ENCODE measurements at regions not wholly inside any gene's neighbourhood (a gene's known extent, or its start where the extent isn't known, plus 50 kb on each side); places are given as distances from the start of the nearest gene placed in this dataset.

DNA sequence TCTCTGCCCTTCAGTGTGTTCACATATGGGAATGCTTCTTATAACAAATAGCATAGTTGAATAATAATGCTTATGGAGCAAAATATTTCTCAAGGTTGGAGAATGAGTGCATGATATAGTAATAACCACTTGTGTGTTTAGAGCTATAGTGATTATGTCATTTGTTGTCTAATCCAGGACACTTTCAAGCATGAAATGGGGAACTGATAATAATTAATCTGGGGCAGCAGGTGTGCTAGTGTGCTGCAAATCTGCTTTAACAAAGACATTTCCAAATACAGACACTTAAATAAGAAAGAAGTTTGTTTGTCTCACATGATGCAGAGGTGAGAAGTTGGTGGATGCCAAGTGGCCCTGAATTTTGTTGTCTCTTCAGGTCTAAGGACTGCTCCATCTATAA lies 579.3 kb upstream of the GRM7 start:
- Mint-ChIP-seq H3K27ac (no peak overlapping the region), H3K4me3 (no peak overlapping the region), H3K36me3 (no peaks in the 10 kb centered on the region), H3K9me3 (peaks cover 0 to 20% (median 6%) of the 10 kb centered on the region in 11 donors), H3K27me3 (no peaks in the 10 kb centered on the region), H3K4me1 (no peaks in the 10 kb centered on the region)
- CTCF ChIA-PET: no interaction called here
- Histone ChIP-seq H3K27me3 (ENCODE audit: control insufficient read depth in 2 of 2, insufficient read depth in 2 of 2, low read length in 2 of 2) (no peaks in the 10 kb centered on the region), H3K4me3 (ENCODE audit: low read length) (no peak overlapping the region), H3K9me3 (ENCODE audit: control insufficient read depth in 2 of 3, low read length in 3 of 3) (no peaks in the 10 kb centered on the region), H3K36me3 (ENCODE audit: control insufficient read depth in 2 of 3, insufficient read depth in 3 of 3, low read length in 3 of 3) (no peaks in the 10 kb centered on the region), H3K27ac (ENCODE audit: low read depth, low read length) (no peak overlapping the region), H3K4me1 (ENCODE audit: control insufficient read depth in 2 of 2, insufficient read depth in 2 of 2, low read length in 2 of 2) (no peaks in the 10 kb centered on the region)
- ATAC-seq (no peak), DNase-seq (no peak)
- intact Hi-C loops (cut with micrococcal nuclease): no loop called here
- POLR2A ChIA-PET: no interaction called here

DNA sequence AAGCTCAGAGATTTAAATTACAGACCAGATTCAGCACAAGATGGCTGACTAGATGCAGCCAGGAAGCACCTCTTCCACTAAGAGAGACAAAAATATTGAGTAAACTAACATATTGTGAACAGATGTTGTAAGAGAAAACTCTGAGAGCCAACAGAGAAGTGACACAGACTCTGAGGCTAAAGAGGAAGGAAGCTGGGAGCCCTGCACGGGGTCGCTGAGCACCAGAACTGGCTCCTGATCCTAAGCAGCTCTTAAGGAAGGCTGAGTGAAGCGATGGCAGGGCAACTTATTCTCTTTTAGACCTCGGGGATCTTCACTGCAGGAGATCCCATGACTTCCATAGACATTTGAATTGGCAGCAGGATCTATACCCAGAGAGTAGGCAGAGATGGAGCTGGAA lies 578.0 kb upstream of the GRM7 start:
- CTCF ChIA-PET: no interaction called here
- H3K36me3 ChIP-seq (ENCODE audit: control insufficient read depth in 2 of 3, insufficient read depth in 3 of 3, low read length in 3 of 3): no peaks in the 10 kb centered on the region
- Mint-ChIP-seq H3K4me1 (no peaks in the 10 kb centered on the region), H3K9me3 (peaks cover 0 to 25% (median 5%) of the 10 kb centered on the region in 11 donors), H3K4me3 (no peak overlapping the region), H3K27ac (no peak overlapping the region), H3K36me3 (no peaks in the 10 kb centered on the region), H3K27me3 (no peaks in the 10 kb centered on the region)
- ATAC-seq (no peak), DNase-seq (no peak)
- H3K4me3 ChIP-seq (ENCODE audit: low read length): no peak overlapping the region
- POLR2A ChIA-PET: no interaction called here
- H3K9me3 ChIP-seq (ENCODE audit: control insufficient read depth in 2 of 3, low read length in 3 of 3): no peaks in the 10 kb centered on the region
- H3K27ac ChIP-seq (ENCODE audit: low read depth, low read length): no peak overlapping the region
- no peaks in the 10 kb centered on the region for H3K4me1 ChIP-seq (ENCODE audit: control insufficient read depth in 2 of 2, insufficient read depth in 2 of 2, low read length in 2 of 2)
- intact Hi-C loops (cut with micrococcal nuclease): no loop called here
- H3K27me3 ChIP-seq (ENCODE audit: control insufficient read depth in 2 of 2, insufficient read depth in 2 of 2, low read length in 2 of 2): no peaks in the 10 kb centered on the region

DNA sequence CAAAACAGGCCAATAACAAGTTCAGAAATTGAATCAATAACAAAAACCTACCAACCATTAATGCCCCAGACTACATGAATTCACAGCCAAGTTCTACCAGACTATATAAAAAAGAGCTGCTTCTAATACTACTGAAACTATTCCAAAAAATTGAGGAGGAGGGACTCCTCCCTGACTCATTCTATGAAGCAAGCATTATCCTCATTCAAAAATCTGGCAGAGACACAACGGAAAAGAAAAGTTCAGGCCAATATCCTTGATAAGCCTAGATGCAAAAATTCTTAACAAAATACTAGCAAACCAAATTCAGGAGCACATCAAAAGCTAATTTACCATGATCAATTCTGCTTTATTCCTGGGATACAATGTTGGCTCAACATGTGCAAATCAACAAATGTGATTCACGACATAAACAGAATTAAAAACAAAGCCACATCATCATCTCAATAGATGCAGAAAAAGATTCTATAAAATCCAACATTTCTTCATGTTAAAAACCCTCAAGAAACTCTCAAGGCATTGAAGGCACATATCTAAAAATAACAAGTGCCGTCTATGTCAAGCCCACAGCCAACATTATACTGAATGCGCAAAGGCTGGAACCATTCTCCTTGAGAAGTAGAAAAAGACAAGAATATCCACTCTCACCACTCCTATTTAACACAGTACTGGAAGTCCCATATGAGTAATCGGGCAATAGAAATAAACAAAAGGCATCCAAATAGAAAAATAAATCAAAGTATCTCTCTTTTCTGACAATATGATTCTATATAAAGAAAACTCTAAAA lies 573.6 kb upstream of the GRM7 start:
- no peak overlapping the region for H3K27ac ChIP-seq (ENCODE audit: low read depth, low read length)
- ChIA-PET POLR2A (no interaction called here), CTCF (no interaction called here)
- Mint-ChIP-seq H3K27me3 (no peaks in the 10 kb centered on the region), H3K27ac (no peak overlapping the region), H3K36me3 (no peaks in the 10 kb centered on the region), H3K9me3 (peaks cover 0 to 38% (median 8%) of the 10 kb centered on the region in 11 donors), H3K4me3 (no peak overlapping the region), H3K4me1 (no peaks in the 10 kb centered on the region)
- no peaks in the 10 kb centered on the region for H3K27me3 ChIP-seq (ENCODE audit: control insufficient read depth in 2 of 2, insufficient read depth in 2 of 2, low read length in 2 of 2)
- intact Hi-C loops (cut with micrococcal nuclease): no loop called here
- ATAC-seq: no peak
- no peaks in the 10 kb centered on the region for H3K4me1 ChIP-seq (ENCODE audit: control insufficient read depth in 2 of 2, insufficient read depth in 2 of 2, low read length in 2 of 2)
- no peaks in the 10 kb centered on the region for H3K36me3 ChIP-seq (ENCODE audit: control insufficient read depth in 2 of 3, insufficient read depth in 3 of 3, low read length in 3 of 3)
- H3K9me3 ChIP-seq (ENCODE audit: control insufficient read depth in 2 of 3, low read length in 3 of 3): no peaks in the 10 kb centered on the region
- H3K4me3 ChIP-seq (ENCODE audit: low read length): no peak overlapping the region
- DNase-seq: no peak

DNA sequence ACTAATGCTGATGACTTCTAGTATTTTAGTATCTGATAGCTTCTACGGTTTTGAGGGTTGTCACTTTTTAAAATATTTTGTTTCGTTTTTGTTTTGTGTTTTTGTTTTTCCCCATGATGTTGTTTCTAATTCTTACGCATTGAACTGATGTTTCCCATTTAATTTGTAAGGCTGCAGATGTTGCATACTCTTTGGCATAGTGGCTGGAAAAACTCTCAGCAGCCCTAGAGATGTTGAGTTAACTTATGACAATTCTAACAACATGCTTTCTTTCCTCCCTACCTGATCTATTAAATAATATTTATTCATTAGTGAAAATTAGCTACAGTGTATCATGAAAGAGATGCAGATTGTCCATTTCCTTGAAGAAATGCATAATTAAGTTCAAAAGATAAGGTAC lies 559.3 kb upstream of the GRM7 start:
- ATAC-seq (no peak), DNase-seq (no peak)
- H3K27ac Mint-ChIP-seq: no peak overlapping the region
- no peaks in the 10 kb centered on the region for H3K27me3 ChIP-seq (ENCODE audit: control insufficient read depth in 2 of 2, insufficient read depth in 2 of 2, low read length in 2 of 2)
- no peaks in the 10 kb centered on the region for H3K4me1 Mint-ChIP-seq
- ChIA-PET POLR2A (no interaction called here), CTCF (no interaction called here)
- H3K36me3 ChIP-seq (ENCODE audit: control insufficient read depth in 2 of 3, insufficient read depth in 3 of 3, low read length in 3 of 3): no peaks in the 10 kb centered on the region
- H3K27ac ChIP-seq (ENCODE audit: low read depth, low read length): no peak overlapping the region
- peaks cover 0 to 38% (median 19%) of the 10 kb centered on the region in 11 donors for H3K9me3 Mint-ChIP-seq
- no peak overlapping the region for H3K4me3 Mint-ChIP-seq
- H3K4me1 ChIP-seq (ENCODE audit: control insufficient read depth in 2 of 2, insufficient read depth in 2 of 2, low read length in 2 of 2): no peaks in the 10 kb centered on the region
- intact Hi-C loops (cut with micrococcal nuclease): no loop called here
- H3K27me3 Mint-ChIP-seq: no peaks in the 10 kb centered on the region
- H3K36me3 Mint-ChIP-seq: peaks cover 0 to 5% (median 0%) of the 10 kb centered on the region in 5 donors
- no peaks in the 10 kb centered on the region for H3K9me3 ChIP-seq (ENCODE audit: control insufficient read depth in 2 of 3, low read length in 3 of 3)
- no peak overlapping the region for H3K4me3 ChIP-seq (ENCODE audit: low read length)

DNA sequence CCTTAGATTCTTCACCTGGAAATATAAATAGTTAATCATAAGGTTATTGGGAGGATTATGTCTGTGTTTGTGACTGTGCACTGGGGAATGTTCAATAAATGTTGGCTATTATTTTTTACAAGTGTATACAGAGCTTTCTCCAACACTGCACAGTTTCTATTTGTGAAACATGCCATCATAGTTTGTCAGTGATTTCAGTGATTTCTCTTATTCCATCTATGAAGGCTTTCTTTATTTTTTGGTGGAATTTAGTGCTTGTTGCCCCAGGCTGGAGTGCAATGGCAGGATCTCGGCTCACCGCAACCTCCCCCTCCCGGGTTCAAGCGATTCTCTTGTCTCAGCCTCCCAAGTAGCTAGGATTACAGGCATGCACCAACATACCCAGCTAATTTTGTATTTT lies 545.0 kb upstream of the GRM7 start:
- Histone ChIP-seq H3K27ac (ENCODE audit: low read depth, low read length) (no peak overlapping the region), H3K36me3 (ENCODE audit: control insufficient read depth in 2 of 3, insufficient read depth in 3 of 3, low read length in 3 of 3) (no peaks in the 10 kb centered on the region), H3K27me3 (ENCODE audit: control insufficient read depth in 2 of 2, insufficient read depth in 2 of 2, low read length in 2 of 2) (no peaks in the 10 kb centered on the region), H3K9me3 (ENCODE audit: control insufficient read depth in 2 of 3, low read length in 3 of 3) (no peaks in the 10 kb centered on the region), H3K4me3 (ENCODE audit: low read length) (no peak overlapping the region), H3K4me1 (ENCODE audit: control insufficient read depth in 2 of 2, insufficient read depth in 2 of 2, low read length in 2 of 2) (no peaks in the 10 kb centered on the region)
- no peak overlapping the region for H3K4me3 Mint-ChIP-seq
- peaks cover 0 to 7% (median 1%) of the 10 kb centered on the region in 11 donors for H3K9me3 Mint-ChIP-seq
- H3K27ac Mint-ChIP-seq: no peak overlapping the region
- intact Hi-C loops (cut with micrococcal nuclease): no loop called here
- POLR2A ChIA-PET: no interaction called here
- ATAC-seq (no peak), DNase-seq (no peak)
- H3K4me1 Mint-ChIP-seq: no peaks in the 10 kb centered on the region
- CTCF ChIA-PET: no interaction called here
- H3K27me3 Mint-ChIP-seq: no peaks in the 10 kb centered on the region
- H3K36me3 Mint-ChIP-seq: no peaks in the 10 kb centered on the region

DNA sequence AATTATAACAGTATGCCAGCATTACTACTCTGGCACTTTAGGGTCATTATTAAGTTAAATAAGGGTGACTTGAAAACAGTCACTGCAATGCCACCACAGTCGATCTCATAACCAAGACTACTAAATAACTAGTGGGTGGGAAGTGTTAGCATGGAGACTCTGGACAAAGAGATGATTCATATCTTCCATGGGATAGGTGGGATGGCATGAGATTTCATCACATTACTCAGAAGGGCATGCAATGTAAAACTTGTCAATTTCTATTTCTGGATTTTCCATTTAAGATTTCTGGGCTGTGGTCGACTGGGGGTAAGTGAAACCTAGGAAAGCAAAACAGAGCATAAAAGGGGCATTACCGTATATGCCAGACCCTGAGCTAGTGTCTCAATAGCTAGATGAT lies 538.9 kb upstream of the GRM7 start:
- Histone ChIP-seq H3K36me3 (ENCODE audit: control insufficient read depth in 2 of 3, insufficient read depth in 3 of 3, low read length in 3 of 3) (no peaks in the 10 kb centered on the region), H3K27ac (ENCODE audit: low read depth, low read length) (no peak overlapping the region), H3K4me1 (ENCODE audit: control insufficient read depth in 2 of 2, insufficient read depth in 2 of 2, low read length in 2 of 2) (no peaks in the 10 kb centered on the region), H3K4me3 (ENCODE audit: low read length) (no peak overlapping the region), H3K27me3 (ENCODE audit: control insufficient read depth in 2 of 2, insufficient read depth in 2 of 2, low read length in 2 of 2) (no peaks in the 10 kb centered on the region), H3K9me3 (ENCODE audit: control insufficient read depth in 2 of 3, low read length in 3 of 3) (no peaks in the 10 kb centered on the region)
- Mint-ChIP-seq H3K9me3 (peaks cover 0 to 6% (median 1%) of the 10 kb centered on the region in 11 donors), H3K4me3 (no peak overlapping the region), H3K27me3 (no peaks in the 10 kb centered on the region), H3K4me1 (no peaks in the 10 kb centered on the region), H3K27ac (no peak overlapping the region), H3K36me3 (no peaks in the 10 kb centered on the region)
- DNase-seq (no peak), ATAC-seq (no peak)
- intact Hi-C loops (cut with micrococcal nuclease): no loop called here
- ChIA-PET POLR2A (no interaction called here), CTCF (no interaction called here)

DNA sequence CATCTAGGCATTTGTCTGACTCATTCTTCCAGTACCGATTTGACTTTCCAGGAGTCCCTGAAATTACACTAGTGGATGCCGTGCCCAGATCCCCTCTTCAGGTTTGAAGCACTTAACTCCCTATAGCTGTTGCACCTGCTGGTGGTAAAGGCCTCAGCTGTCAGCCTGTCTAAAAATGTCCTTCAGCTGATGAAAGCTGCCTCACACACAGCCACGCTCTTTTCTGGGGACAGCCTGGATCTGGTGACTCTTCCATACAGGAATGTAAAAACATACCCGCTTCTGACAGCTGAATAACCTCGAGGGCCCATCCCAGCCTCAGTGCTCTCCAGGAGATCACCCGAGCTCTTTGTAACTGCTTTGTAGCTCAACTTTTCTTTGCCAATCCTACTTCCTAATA lies 534.1 kb upstream of the GRM7 start:
- no peak for DNase-seq

More for the DNA sequence above, 534.1 kb upstream of the GRM7 start:
- H3K27me3 ChIP-seq (ENCODE audit: control insufficient read depth in 2 of 2, insufficient read depth in 2 of 2, low read length in 2 of 2): no peaks in the 10 kb centered on the region
- no peaks in the 10 kb centered on the region for H3K4me1 ChIP-seq (ENCODE audit: control insufficient read depth in 2 of 2, insufficient read depth in 2 of 2, low read length in 2 of 2)
- no peak overlapping the region for H3K27ac ChIP-seq (ENCODE audit: low read depth, low read length)
- intact Hi-C loops (cut with micrococcal nuclease): no loop called here
- no peaks in the 10 kb centered on the region for H3K36me3 ChIP-seq (ENCODE audit: control insufficient read depth in 2 of 3, insufficient read depth in 3 of 3, low read length in 3 of 3)
- no peak overlapping the region for H3K4me3 Mint-ChIP-seq
- ATAC-seq: no peak
- ChIA-PET CTCF (no interaction called here), POLR2A (no interaction called here)
- H3K27ac Mint-ChIP-seq: no peak overlapping the region
- no peaks in the 10 kb centered on the region for H3K4me1 Mint-ChIP-seq
- no peaks in the 10 kb centered on the region for H3K27me3 Mint-ChIP-seq
- peaks cover 0 to 17% (median 5%) of the 10 kb centered on the region in 11 donors for H3K9me3 Mint-ChIP-seq
- no peak overlapping the region for H3K4me3 ChIP-seq (ENCODE audit: low read length)
- no peaks in the 10 kb centered on the region for H3K36me3 Mint-ChIP-seq
- H3K9me3 ChIP-seq (ENCODE audit: control insufficient read depth in 2 of 3, low read length in 3 of 3): no peaks in the 10 kb centered on the region

Measured in naive thymus-derived CD4-positive, alpha-beta T cell (primary cell).